Left cardiac atrium (tissue), 4 donors: ENCODE measurements at regions not wholly inside any gene's neighbourhood (a gene's known extent, or its start where the extent isn't known, plus 50 kb on each side); places are given as distances from the start of the nearest gene placed in this dataset.

Source experiments
- ATAC-seq, 2 donors: fragments of 200-7000 bp; cut with Tn5 transposase; one replicate each; pipeline ENCODE4 v1.9.1; 2020; ENCODE audit warnings: mild to moderate bottlenecking in 2 of 2, moderate library complexity in 2 of 2
- DNase-seq: peaks from one replicate; pipeline ENCODE4 v3.0.0-alpha.2; 2020
- intact Hi-C, 2 donors: fragments of 100-400 bp; cut with DNase I; formaldehyde crosslinking; loops; one replicate each; pipeline versions ENCODE4 v1.14.1 to v1.15.1; 2022 to 2023
- donor health status: DM: no; HTN: yes; CAD: no.
- donor health status: DM: no; HTN: yes; CAD: no; lungs with severe emphysema.
- donor health status: DM: yes; HTN: yes; CAD: no.
- donor health status: Dilated cardiomyopathy.

DNA sequence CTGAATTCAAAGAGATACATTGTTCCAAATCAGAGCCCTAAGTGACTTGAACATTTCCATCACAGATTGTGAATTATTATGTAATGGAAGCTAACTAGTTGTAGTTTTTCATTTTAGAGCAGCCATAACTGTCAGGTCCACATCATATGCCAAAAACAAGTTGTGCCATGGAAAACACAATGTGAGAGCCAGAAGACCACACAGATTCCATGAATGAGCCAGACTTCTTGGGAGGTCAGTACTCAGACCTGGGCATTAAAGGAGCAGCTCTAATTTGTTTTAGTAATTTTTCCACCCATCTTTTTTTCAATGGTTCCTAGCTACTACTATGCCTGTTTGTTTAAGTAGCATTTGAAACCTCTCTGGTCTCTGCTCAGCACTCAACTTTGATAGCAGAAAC is 279.4 kb downstream of the FAT3 start:
- DNase-seq (no peak), ATAC-seq (no peak)
- intact Hi-C loops: no loop called here

DNA sequence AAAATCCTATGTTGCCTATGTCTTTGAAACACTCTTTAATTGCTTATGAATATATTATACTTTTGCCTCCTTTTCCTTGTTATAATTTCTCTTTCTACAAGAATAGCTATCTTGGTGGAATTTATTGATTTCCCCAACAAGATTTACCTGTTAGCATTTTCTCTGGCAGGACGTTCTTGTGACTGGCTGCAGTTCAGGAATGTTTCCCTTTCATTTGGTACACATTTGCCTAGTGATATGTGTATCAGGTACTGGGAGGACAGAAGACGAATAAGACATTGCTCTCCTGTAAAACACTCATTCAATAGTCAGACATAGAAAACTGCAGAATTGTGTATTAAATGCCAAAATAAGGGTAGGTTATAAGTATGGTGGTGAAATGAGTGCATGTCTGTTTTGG is 279.9 kb downstream of the FAT3 start:
- intact Hi-C loops: no loop called here
- ATAC-seq (no peak), DNase-seq (no peak)

GRCh38 chr11:92505689-92506088 is 281.1 kb downstream of the FAT3 start:
- no peak for DNase-seq
- no peak for ATAC-seq
- intact Hi-C loops: no loop called here

GRCh38 chr11:92506809-92507336 is 282.3 kb downstream of the FAT3 start:
- no peak for DNase-seq
- no peak for ATAC-seq
- intact Hi-C loops: no loop called here

GRCh38 chr11:92510591-92510990 is 286.0 kb downstream of the FAT3 start:
- no peak for DNase-seq
- ATAC-seq: no peak
- intact Hi-C loops: no loop called here

GRCh38 chr11:92511522-92512203 is 287.0 kb downstream of the FAT3 start:
- intact Hi-C loops: no loop called here
- DNase-seq (no peak), ATAC-seq (no peak)

DNA sequence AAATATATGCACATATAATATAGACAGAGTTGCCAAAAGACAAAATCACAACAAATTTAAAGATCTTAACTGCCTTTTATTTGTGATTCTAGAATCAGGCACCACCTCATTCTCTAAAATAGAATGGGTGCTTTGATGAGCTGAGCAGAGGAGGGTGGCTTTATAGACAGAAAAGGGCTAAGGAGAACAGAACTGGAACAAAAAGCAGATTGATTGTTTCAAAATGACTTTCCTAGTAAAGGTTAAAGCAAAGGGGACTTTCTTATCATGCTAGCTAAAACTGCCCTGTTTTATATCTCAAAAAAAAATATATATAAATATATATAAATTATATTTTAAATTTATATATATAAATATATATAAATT is 287.6 kb downstream of the FAT3 start:
- intact Hi-C loops: no loop called here
- ATAC-seq: no peak
- DNase-seq: no peak

GRCh38 chr11:92523611-92524010 is 299.0 kb downstream of the FAT3 start:
- intact Hi-C loops: no loop called here
- ATAC-seq (no peak), DNase-seq (no peak)

- DNase-seq: no peak
- ATAC-seq: no peak
- intact Hi-C loops: no loop called here
These were observed 299.9 kb downstream of the FAT3 start for GRCh38 chr11:92524542-92524941.

- no peak for DNase-seq
These were observed 302.8 kb downstream of the FAT3 start for GRCh38 chr11:92527467-92527866.

DNA sequence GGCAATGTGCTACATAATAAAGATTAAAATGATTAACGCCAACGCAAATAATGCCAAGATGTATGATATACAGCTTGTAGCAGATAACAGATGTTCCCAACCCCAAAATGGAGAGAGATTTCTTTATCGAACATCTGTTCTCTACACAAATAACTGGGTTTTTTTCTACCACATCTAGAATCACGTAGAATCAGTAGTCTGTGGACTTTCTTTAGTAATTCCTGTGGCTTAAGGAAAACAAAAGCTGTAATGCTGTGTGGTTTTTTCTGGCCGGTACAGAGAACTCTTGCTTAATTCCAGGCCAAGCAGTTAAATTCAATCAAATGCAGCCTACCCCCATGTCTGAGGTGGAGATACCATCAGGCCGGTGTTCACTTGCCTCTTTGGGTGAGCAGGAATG is 303.4 kb downstream of the FAT3 start:
- intact Hi-C loops: no loop called here
- DNase-seq: no peak
- ATAC-seq: no peak

More at GRCh38 chr11:92527467-92527866, 302.8 kb downstream of the FAT3 start:
- intact Hi-C loops: no loop called here
- no peak for ATAC-seq

- DNase-seq: no peak
- intact Hi-C loops: no loop called here
- no peak for ATAC-seq
These were observed 306.6 kb downstream of the FAT3 start for GRCh38 chr11:92531065-92531739.

GRCh38 chr11:92533657-92534335 is 309.2 kb downstream of the FAT3 start:
- intact Hi-C loops: no loop called here
- ATAC-seq: no peak
- no peak for DNase-seq

GRCh38 chr11:92536883-92537282 is 312.3 kb downstream of the FAT3 start:
- DNase-seq (no peak), ATAC-seq (no peak)
- intact Hi-C loops: no loop called here

DNA sequence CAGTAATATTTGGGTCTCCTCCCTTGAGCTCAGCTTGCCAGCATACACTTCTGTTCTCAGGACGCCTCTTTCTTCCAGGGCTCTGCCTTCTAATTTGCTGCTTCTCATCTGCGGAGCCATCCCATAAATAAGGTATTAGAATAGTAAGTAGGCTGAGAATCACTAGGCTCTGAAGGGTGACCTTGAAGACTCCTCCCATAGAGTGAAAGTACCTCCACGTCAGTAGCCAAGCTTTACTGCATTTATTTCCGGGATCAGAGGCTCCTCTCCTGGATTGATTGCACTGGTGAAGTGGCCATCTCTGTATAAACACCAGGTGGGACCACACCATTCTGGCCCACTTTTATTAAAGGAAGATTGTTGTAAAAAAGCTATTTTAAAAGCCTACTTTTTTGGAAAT is 315.5 kb downstream of the FAT3 start:
- no peak for ATAC-seq
- DNase-seq: no peak
- intact Hi-C loops: no loop called here

- ATAC-seq: no peak
These were observed 321.4 kb downstream of the FAT3 start for GRCh38 chr11:92545906-92546471.

GRCh38 chr11:92546603-92547002 is 322.0 kb downstream of the FAT3 start:
- no peak for ATAC-seq
- intact Hi-C loops: no loop called here
- DNase-seq: no peak

More at GRCh38 chr11:92545906-92546471, 321.4 kb downstream of the FAT3 start:
- intact Hi-C loops: no loop called here
- no peak for DNase-seq

DNA sequence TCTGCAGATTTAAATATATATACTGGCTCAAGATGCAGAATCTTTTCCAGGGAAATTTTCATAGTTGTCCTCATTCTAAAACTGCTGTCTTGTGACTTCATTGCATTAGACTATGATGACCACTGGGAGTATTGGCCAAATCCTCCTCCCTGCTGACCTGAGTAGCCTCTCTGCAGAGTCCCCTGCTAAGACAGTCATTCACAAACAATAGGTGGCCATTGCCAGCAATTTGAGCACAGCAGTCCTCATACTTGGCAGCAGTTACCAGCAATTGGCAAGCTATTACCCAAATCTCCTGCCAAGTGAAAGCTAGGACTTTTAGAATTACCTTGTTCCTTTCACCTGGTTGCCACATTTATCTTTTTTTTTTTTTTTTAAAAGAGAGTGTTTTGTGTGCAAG is 325.8 kb downstream of the FAT3 start:
- DNase-seq: no peak
- intact Hi-C loops: no loop called here
- no peak for ATAC-seq

DNA sequence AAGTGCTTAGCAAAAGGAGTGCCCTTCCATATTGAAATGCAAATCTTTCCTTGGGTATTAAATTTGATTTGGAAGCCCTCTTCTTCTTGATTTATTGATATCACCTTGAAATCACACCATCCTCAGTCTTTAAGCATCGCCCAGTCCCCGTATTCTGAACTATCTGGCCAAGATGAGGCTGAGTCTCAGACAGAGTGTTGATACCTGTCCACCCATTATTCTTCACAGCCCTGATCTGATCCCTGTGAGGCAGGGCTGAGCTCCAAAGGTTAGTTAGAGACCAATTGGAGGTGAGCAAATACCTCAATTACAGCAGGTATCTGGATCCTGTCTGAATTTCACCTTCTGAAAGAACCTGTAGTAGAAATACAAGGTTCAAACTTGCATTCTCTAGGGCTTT is 326.3 kb downstream of the FAT3 start:
- ATAC-seq (no peak), DNase-seq (no peak)
- intact Hi-C loops: no loop called here

- intact Hi-C loops: no loop called here
- no peak for ATAC-seq
These were observed 328.3 kb downstream of the FAT3 start for GRCh38 chr11:92552942-92553341.

More at GRCh38 chr11:92552942-92553341, 328.3 kb downstream of the FAT3 start:
- DNase-seq: no peak
